Neuronal stem cell (in vitro differentiated cells): ENCODE measurements at regions not wholly inside any gene's neighbourhood (a gene's known extent, or its start where the extent isn't known, plus 50 kb on each side); places are given as distances from the start of the nearest gene placed in this dataset.

Source experiments
- DNase-seq: peaks from one replicate; pipeline ENCODE4 v3.0.0-alpha.2; 2013; ENCODE audit warnings: low spot score
- H2AFZ ChIP-seq: one replicate; pipeline ENCODE4 v1.6.1; 2013; ENCODE audit warnings: mild to moderate bottlenecking, low read length, inconsistent platforms
- H2AK5ac ChIP-seq: 2 replicates; pipeline ENCODE4 v1.6.1; 2013; ENCODE audit warnings: low read depth, mild to moderate bottlenecking, inconsistent platforms, low read length, moderate library complexity, mixed read lengths
- H2BK120ac ChIP-seq: 2 replicates; pipeline ENCODE4 v1.6.1; 2013; ENCODE audit warnings: low read depth, mild to moderate bottlenecking, inconsistent platforms, low read length, moderate library complexity, mixed read lengths
- H2BK12ac ChIP-seq: one replicate; pipeline ENCODE4 v1.6.1; 2013; ENCODE audit warnings: low read length, inconsistent platforms
- H2BK15ac ChIP-seq: 2 replicates; pipeline ENCODE4 v1.6.1; 2013; ENCODE audit warnings: mild to moderate bottlenecking, low read length, inconsistent platforms, mixed read lengths
- H2BK5ac ChIP-seq: one replicate; pipeline ENCODE4 v1.6.1; 2013; ENCODE audit warnings: inconsistent platforms, mild to moderate bottlenecking, low read length, moderate library complexity
- H3K14ac ChIP-seq: one replicate; pipeline ENCODE4 v1.6.1; 2013; ENCODE audit warnings: low read length, inconsistent platforms
- H3K18ac ChIP-seq: 2 replicates; pipeline ENCODE4 v1.6.1; 2013; ENCODE audit warnings: low read length, inconsistent platforms
- H3K23ac ChIP-seq: 2 replicates; pipeline ENCODE4 v1.6.1; 2013; ENCODE audit warnings: low read depth, mild to moderate bottlenecking, mixed read lengths, low read length, inconsistent platforms; ENCODE audit not compliant: poor library complexity
- H3K27ac ChIP-seq: replicated peaks from 3 replicates; pipeline ENCODE4 v1.5.1; 2013; ENCODE audit warnings: low read length, inconsistent platforms
- H3K27me3 ChIP-seq, 3 experiments: 2 replicates each; pipeline ENCODE4 v1.6.1; 2013; ENCODE audit warnings: low read length in 3 of 3, mild to moderate bottlenecking in 2 of 3, inconsistent platforms in 1 of 3, low read depth in 1 of 3, mixed read lengths in 1 of 3, moderate library complexity in 1 of 3; ENCODE audit not compliant: control insufficient read depth in 3 of 3, insufficient read depth in 3 of 3
- H3K36me3 ChIP-seq, 2 donors: replicated peaks in 1 of 2; 2 replicates each; pipeline ENCODE4 v1.6.1; 2013; ENCODE audit warnings: low read length in 2 of 2; ENCODE audit not compliant: control insufficient read depth in 2 of 2, insufficient read depth in 2 of 2
- H3K4ac ChIP-seq: 2 replicates; pipeline ENCODE4 v1.6.1; 2013; ENCODE audit warnings: inconsistent platforms, mild to moderate bottlenecking, low read length, moderate library complexity
- H3K4me1 ChIP-seq, 2 donors: 1 replicate in 1 of 2; 2 replicates in 1 of 2; pipeline ENCODE4 v1.6.1; 2013; ENCODE audit warnings: low read length in 2 of 2, low read depth in 1 of 2; ENCODE audit not compliant: control insufficient read depth in 2 of 2, insufficient read depth in 1 of 2
- H3K4me2 ChIP-seq: one replicate; pipeline ENCODE4 v1.6.1; 2013; ENCODE audit warnings: mild to moderate bottlenecking, low read length, inconsistent platforms; ENCODE audit not compliant: insufficient read depth, poor library complexity, severe bottlenecking
- H3K4me3 ChIP-seq, 2 donors: 2 replicates each; pipeline ENCODE4 v1.5.1; 2013; ENCODE audit warnings: low read length in 2 of 2, mild to moderate bottlenecking in 2 of 2, inconsistent platforms in 1 of 2, moderate library complexity in 1 of 2
- H3K79me1 ChIP-seq: one replicate; pipeline ENCODE4 v1.6.1; 2013; ENCODE audit warnings: low read depth, mild to moderate bottlenecking, inconsistent platforms, low read length, moderate library complexity
- H3K9ac ChIP-seq: one replicate; pipeline ENCODE4 v1.6.1; 2013; ENCODE audit warnings: mild to moderate bottlenecking, low read depth, low read length, inconsistent platforms; ENCODE audit not compliant: poor library complexity
- H3K9me3 ChIP-seq, 2 donors: replicated peaks in 1 of 2; 2 replicates each; pipeline versions ENCODE3 to v1.6.1; 2013; ENCODE audit warnings: low read length in 2 of 2, mild to moderate bottlenecking in 2 of 2, inconsistent platforms in 1 of 2, low read depth in 1 of 2, mixed read lengths in 1 of 2, moderate library complexity in 1 of 2; ENCODE audit not compliant: control insufficient read depth in 2 of 2, insufficient read depth in 1 of 2
- H4K8ac ChIP-seq: one replicate; pipeline ENCODE4 v1.6.1; 2013; ENCODE audit warnings: low read depth, mild to moderate bottlenecking, inconsistent platforms, low read length, moderate library complexity
- H4K91ac ChIP-seq: one replicate; pipeline ENCODE4 v1.6.1; 2013; ENCODE audit warnings: low read length, low read depth, mild to moderate bottlenecking, inconsistent platforms; ENCODE audit not compliant: poor library complexity
- WGBS, 2 donors: extraction: QIAGEN DNeasy Blood & Tissue Kit; methylation state at CpG; one replicate each; pipeline ENCODE4 v1.1.7; 2013; ENCODE audit warnings: missing lambda C conversion rate in 2 of 2, mixed read lengths in 1 of 2; ENCODE audit not compliant: insufficient read length in 2 of 2, insufficient replicate concordance in 1 of 2; ENCODE audit errors: extremely low coverage in 2 of 2; 5-methylcytosine and 5-hydroxymethylcytosine counted together

DNA sequence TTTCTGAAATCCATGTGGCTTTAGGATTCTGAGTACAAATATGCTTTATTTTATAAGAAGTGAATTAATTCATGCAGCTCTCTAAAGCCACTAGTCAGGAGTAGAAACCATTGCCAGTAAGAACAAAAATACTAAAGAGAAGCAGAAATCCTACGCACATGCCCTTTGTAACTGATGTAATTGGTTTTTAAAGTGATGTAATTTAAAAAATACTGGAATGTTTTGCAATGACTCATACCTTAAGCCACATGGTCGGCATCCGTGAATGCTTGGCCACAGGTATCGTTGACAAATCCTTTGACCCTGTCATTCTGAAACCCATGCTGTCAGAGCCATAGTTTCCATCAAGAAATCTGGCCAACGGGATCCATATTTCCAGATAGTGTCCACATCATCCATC is 213.3 kb downstream of the ACKR3 start:
- H3K4me3 ChIP-seq: no peak overlapping the region
- no peak overlapping the region for H3K9ac ChIP-seq
- H3K18ac ChIP-seq: no peak overlapping the region
- H2BK15ac ChIP-seq: no peak overlapping the region
- no peak overlapping the region for H2BK12ac ChIP-seq
- H3K79me1 ChIP-seq: no peaks in the 10 kb centered on the region
- no peak overlapping the region for H3K4me2 ChIP-seq
- H3K14ac ChIP-seq: no peak overlapping the region
- no peak overlapping the region for H4K91ac ChIP-seq
- H2BK120ac ChIP-seq: no peak overlapping the region
- H2BK5ac ChIP-seq: no peak overlapping the region
- H3K4me1 ChIP-seq: peaks cover 0 to 10% of the 10 kb centered on the region in 2 donors
- H3K27ac ChIP-seq: no peak overlapping the region
- WGBS, 2 donors: no CpG with 5 or more reads among the region's 5 CpGs
- no peak overlapping the region for H3K4ac ChIP-seq
- no peak overlapping the region for H3K23ac ChIP-seq
- H3K36me3 ChIP-seq: no peaks in the 10 kb centered on the region
- H3K9me3 ChIP-seq: peaks cover 0 to 24% of the 10 kb centered on the region in 2 donors
- no peak overlapping the region for H4K8ac ChIP-seq
- H2AK5ac ChIP-seq: no peak overlapping the region
- H2AFZ ChIP-seq: no peak overlapping the region
- H3K27me3 ChIP-seq: no peaks in the 10 kb centered on the region
- no peak for DNase-seq

- no peak overlapping the region for H3K4me3 ChIP-seq
- no peaks in the 10 kb centered on the region for H3K79me1 ChIP-seq
- H2AFZ ChIP-seq: no peak overlapping the region
- no peak overlapping the region for H4K8ac ChIP-seq
- no peak overlapping the region for H3K27ac ChIP-seq
- H2BK5ac ChIP-seq: no peak overlapping the region
- no peak overlapping the region for H2BK12ac ChIP-seq
- H2BK120ac ChIP-seq: no peak overlapping the region
- H2AK5ac ChIP-seq: no peak overlapping the region
- H3K27me3 ChIP-seq: no peaks in the 10 kb centered on the region
- H4K91ac ChIP-seq: no peak overlapping the region
- WGBS, 2 donors: no CpG with 5 or more reads among the region's 6 CpGs
- no peak overlapping the region for H3K18ac ChIP-seq
- no peak overlapping the region for H3K9ac ChIP-seq
- DNase-seq: no peak
- peaks cover 0 to 24% of the 10 kb centered on the region in 2 donors for H3K9me3 ChIP-seq
- H3K23ac ChIP-seq: no peak overlapping the region
- H3K4me1 ChIP-seq: peaks cover 0 to 10% of the 10 kb centered on the region in 2 donors
- no peak overlapping the region for H3K4me2 ChIP-seq
- no peak overlapping the region for H2BK15ac ChIP-seq
- H3K4ac ChIP-seq: no peak overlapping the region
- no peak overlapping the region for H3K14ac ChIP-seq
- H3K36me3 ChIP-seq: no peaks in the 10 kb centered on the region
Measured at GRCh38 chr2:236783417-236784020, 213.9 kb downstream of the ACKR3 start.

GRCh38 chr2:236785611-236786057 is 216.0 kb downstream of the ACKR3 start:
- Histone ChIP-seq H3K9me3 (peaks cover 0 to 24% of the 10 kb centered on the region in 2 donors), H3K27me3 (no peaks in the 10 kb centered on the region), H3K4ac (no peak overlapping the region), H3K9ac (no peak overlapping the region), H2BK120ac (no peak overlapping the region), H3K4me3 (no peak overlapping the region), H3K18ac (no peak overlapping the region), H3K4me1 (peaks cover 0 to 10% of the 10 kb centered on the region in 2 donors), H4K8ac (no peak overlapping the region), H2BK12ac (no peak overlapping the region), H3K14ac (no peak overlapping the region), H2AFZ (no peak overlapping the region), H3K79me1 (no peaks in the 10 kb centered on the region), H3K36me3 (no peaks in the 10 kb centered on the region), H4K91ac (no peak overlapping the region), H3K4me2 (no peak overlapping the region), H3K27ac (no peak overlapping the region), H3K23ac (no peak overlapping the region), H2BK5ac (no peak overlapping the region), H2AK5ac (no peak overlapping the region), H2BK15ac (no peak overlapping the region)
- DNase-seq: no peak
- no CpG with 5 or more reads among the region's 6 CpGs for WGBS, 2 donors

DNA sequence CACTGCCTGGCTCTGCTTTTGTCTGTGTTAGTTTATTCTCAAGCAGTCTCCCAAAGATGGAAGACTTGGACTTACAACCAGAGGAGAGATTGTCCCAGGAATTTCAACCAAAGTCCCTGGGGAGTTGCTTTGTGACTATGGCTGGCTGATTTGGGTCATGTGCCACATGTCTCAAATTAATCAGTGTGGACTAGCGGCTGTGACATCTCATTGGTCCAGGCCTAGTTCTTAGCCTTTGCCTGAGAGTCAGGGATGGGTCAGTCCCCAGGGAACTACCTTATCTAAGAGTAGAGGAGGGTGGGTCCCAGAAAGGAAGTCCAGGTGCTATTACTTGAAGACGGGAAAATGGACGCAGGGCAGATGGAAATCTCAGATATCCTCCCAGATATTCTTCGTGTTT is 217.1 kb downstream of the ACKR3 start:
- Histone ChIP-seq H2AK5ac (no peak overlapping the region), H2BK120ac (no peak overlapping the region), H3K4me3 (no peak overlapping the region), H3K4me1 (peaks cover 0 to 6% of the 10 kb centered on the region in 2 donors), H3K36me3 (no peaks in the 10 kb centered on the region), H3K27me3 (no peaks in the 10 kb centered on the region), H3K23ac (no peak overlapping the region), H2BK5ac (no peak overlapping the region), H3K4ac (no peak overlapping the region), H4K91ac (no peak overlapping the region), H3K27ac (no peak overlapping the region), H4K8ac (no peak overlapping the region), H2BK12ac (no peak overlapping the region), H3K14ac (no peak overlapping the region), H2BK15ac (no peak overlapping the region), H2AFZ (no peak overlapping the region), H3K18ac (no peak overlapping the region), H3K9me3 (peaks cover 0 to 24% of the 10 kb centered on the region in 2 donors), H3K9ac (no peak overlapping the region), H3K79me1 (no peaks in the 10 kb centered on the region), H3K4me2 (no peak overlapping the region)
- no CpG with 5 or more reads among the region's 4 CpGs for WGBS, 2 donors
- no peak for DNase-seq
